Loucy (cell line): ENCODE measurements at regions not wholly inside any gene's neighbourhood (a gene's known extent, or its start where the extent isn't known, plus 50 kb on each side); places are given as distances from the start of the nearest gene placed in this dataset.

ENCODE experiments used
- H2AFZ ChIP-seq: fragments of 200-600 bp; sonication (generic); 2 replicates; pipeline ENCODE4 v1.6.0; 2016; ENCODE audit warnings: antibody characterized with exemption, mild to moderate bottlenecking, low read length, moderate library complexity
- H3F3A ChIP-seq: fragments of 200-600 bp; 2 replicates; pipeline ENCODE4 v1.6.0; 2016; ENCODE audit warnings: antibody characterized with exemption, low read depth, mild to moderate bottlenecking
- H3K27me3 ChIP-seq: fragments of 200-600 bp; sonication (generic); 2 replicates; pipeline ENCODE4 v1.6.1; 2014; ENCODE audit warnings: low read length, mild to moderate bottlenecking; ENCODE audit not compliant: insufficient read depth, poor library complexity, severe bottlenecking
- H3K36me3 ChIP-seq: fragments of 200-600 bp; sonication (generic); 2 replicates; pipeline ENCODE4 v1.6.1; 2016; ENCODE audit warnings: low read length; ENCODE audit not compliant: insufficient read depth
- H3K4me1 ChIP-seq: fragments of 200-600 bp; sonication (generic); 2 replicates; pipeline ENCODE4 v1.5.1; 2014; ENCODE audit warnings: low read length, mild to moderate bottlenecking; ENCODE audit not compliant: insufficient read depth, poor library complexity, severe bottlenecking
- H3K4me2 ChIP-seq: fragments of 200-600 bp; sonication (generic); 2 replicates; pipeline ENCODE4 v1.6.0; 2014; ENCODE audit warnings: antibody characterized with exemption, low read length, low read depth, mild to moderate bottlenecking; ENCODE audit not compliant: poor library complexity, severe bottlenecking
- H3K4me3 ChIP-seq: fragments of 200-600 bp; sonication (generic); 2 replicates; pipeline ENCODE4 v1.5.1; 2014; ENCODE audit warnings: low read length, mild to moderate bottlenecking, mixed read lengths; ENCODE audit not compliant: poor library complexity, severe bottlenecking
- H3K79me2 ChIP-seq: fragments of 200-600 bp; sonication (generic); 2 replicates; pipeline ENCODE4 v1.6.1; 2014; ENCODE audit warnings: low read length; ENCODE audit not compliant: insufficient read depth
- H3K9ac ChIP-seq: fragments of 200-600 bp; sonication (generic); 2 replicates; pipeline ENCODE4 v1.6.0; 2014; ENCODE audit warnings: mild to moderate bottlenecking, low read depth, low read length, moderate library complexity; ENCODE audit not compliant: poor library complexity, severe bottlenecking
- H3K9me2 ChIP-seq: fragments of 200-600 bp; sonication (generic); replicated peaks from 2 replicates; pipeline ENCODE4 v1.6.1; 2016; ENCODE audit warnings: low read depth, low read length, mixed read lengths
- H3K9me3 ChIP-seq: fragments of 200-600 bp; sonication (generic); 2 replicates; pipeline ENCODE4 v1.6.1; 2014; ENCODE audit warnings: mild to moderate bottlenecking, antibody characterized with exemption, low read length, low read depth; ENCODE audit not compliant: insufficient read depth
- H4K20me1 ChIP-seq: fragments of 200-600 bp; sonication (generic); 2 replicates; pipeline ENCODE4 v1.6.0; 2014; ENCODE audit warnings: antibody characterized with exemption, low read length, mild to moderate bottlenecking; ENCODE audit not compliant: insufficient read depth, poor library complexity, severe bottlenecking
- CTCF ChIP-seq: fragments of 200-600 bp; sonication (generic); conservative IDR thresholded peaks from 2 replicates; pipeline ENCODE4 v1.5.1; 2014; ENCODE audit warnings: mild to moderate bottlenecking, antibody characterized with exemption, low read length
- EZH2phosphoT487 ChIP-seq: fragments of 200-600 bp; IDR thresholded peaks from 2 replicates; pipeline ENCODE4 v1.6.1; 2018; ENCODE audit warnings: antibody characterized with exemption, mild to moderate bottlenecking, moderate library complexity, borderline replicate concordance

DNA sequence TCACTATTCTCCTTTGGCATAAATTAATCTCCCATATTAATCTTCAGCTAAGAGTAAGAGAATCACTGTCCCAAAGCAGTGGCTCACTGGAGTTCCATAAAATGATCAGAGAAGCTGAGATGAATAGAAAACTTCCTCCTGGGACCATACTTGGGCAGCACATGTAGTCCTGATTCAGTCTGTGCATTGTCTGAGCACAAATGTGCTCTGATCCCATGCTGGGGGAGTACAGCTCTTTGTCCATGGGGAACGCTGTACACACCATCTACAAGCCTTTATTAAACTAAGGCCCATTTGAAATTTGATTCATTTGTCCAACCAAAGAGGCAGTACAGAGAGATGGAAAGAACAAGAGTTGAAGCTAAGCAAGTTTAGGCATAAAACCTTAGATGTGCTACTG is 147.4 kb upstream of the PGR start:
- Histone ChIP-seq H3F3A (no peaks in the 10 kb centered on the region), H3K27me3 (no peaks in the 10 kb centered on the region), H3K4me1 (no peaks in the 10 kb centered on the region), H3K9me3 (no peaks in the 10 kb centered on the region), H3K79me2 (no peaks in the 10 kb centered on the region), H3K4me3 (no peak overlapping the region), H3K36me3 (no peaks in the 10 kb centered on the region), H4K20me1 (no peaks in the 10 kb centered on the region), H3K4me2 (no peak overlapping the region), H3K9me2 (no peaks in the 10 kb centered on the region), H2AFZ (no peak overlapping the region), H3K9ac (no peak overlapping the region)
- TF ChIP-seq CTCF (no peak), EZH2phosphoT487 (no peak)

GRCh38 chr11:101269990-101270660 is 140.5 kb upstream of the PGR start:
- no peaks in the 10 kb centered on the region for H3K27me3 ChIP-seq

DNA sequence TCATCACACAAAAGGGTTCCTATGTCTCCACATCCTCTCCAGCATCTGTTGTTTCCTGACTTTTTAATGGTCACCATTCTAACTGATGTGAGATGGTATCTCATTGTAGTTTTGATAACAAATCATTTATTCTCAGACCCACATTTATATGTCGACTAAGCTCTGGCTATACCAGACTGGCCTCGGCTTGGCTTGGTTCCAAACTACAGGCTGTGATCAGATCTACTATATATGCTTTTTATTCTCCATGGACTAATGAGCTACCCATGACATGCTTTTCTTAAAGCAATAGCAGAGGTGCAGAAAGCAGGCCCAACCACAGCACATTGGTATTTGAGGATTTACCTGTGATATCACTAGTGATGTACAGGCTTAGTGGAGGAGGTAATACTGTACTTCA is 139.8 kb upstream of the PGR start:
- no peaks in the 10 kb centered on the region for H3K4me1 ChIP-seq
- no peaks in the 10 kb centered on the region for H3K27me3 ChIP-seq
- H3K9me2 ChIP-seq: 0 out of 2 replicates have a peak, but pooled peaks cover 4% of the 10 kb centered on the region
- H2AFZ ChIP-seq: no peak overlapping the region
- no peaks in the 10 kb centered on the region for H3K9me3 ChIP-seq
- no peak overlapping the region for H3K4me2 ChIP-seq
- no peaks in the 10 kb centered on the region for H3K79me2 ChIP-seq
- H3K4me3 ChIP-seq: no peak overlapping the region
- H4K20me1 ChIP-seq: no peaks in the 10 kb centered on the region
- H3K9ac ChIP-seq: no peak overlapping the region
- H3K36me3 ChIP-seq: no peaks in the 10 kb centered on the region
- H3F3A ChIP-seq: no peaks in the 10 kb centered on the region
- no peak for TF ChIP-seq CTCF
- TF ChIP-seq EZH2phosphoT487: no peak

More at GRCh38 chr11:101269990-101270660, 140.5 kb upstream of the PGR start:
- Histone ChIP-seq H3K9me3 (no peaks in the 10 kb centered on the region), H3K4me2 (no peak overlapping the region), H2AFZ (no peak overlapping the region), H3K79me2 (no peaks in the 10 kb centered on the region), H3F3A (no peaks in the 10 kb centered on the region), H4K20me1 (no peaks in the 10 kb centered on the region), H3K36me3 (no peaks in the 10 kb centered on the region), H3K4me1 (no peaks in the 10 kb centered on the region), H3K4me3 (no peak overlapping the region), H3K9me2 (0 out of 2 replicates have a peak, but pooled peaks cover 4% of the 10 kb centered on the region), H3K9ac (no peak overlapping the region)
- TF ChIP-seq CTCF (no peak), EZH2phosphoT487 (no peak)
